MCF 10A (cell line): ENCODE measurements at regions not wholly inside any gene's neighbourhood (a gene's known extent, or its start where the extent isn't known, plus 50 kb on each side); places are given as distances from the start of the nearest gene placed in this dataset.

Experiments
- BruUV-seq: library from RNA; stranded (reverse); fragments of 400-500 nt; replicated peaks from 2 replicates; lab custom pipeline; 2021; lab: Mats Ljungman, UMichigan
- CTCF ChIA-PET: fragments of 300-600 bp; sonication (Branson Sonifier 250); formaldehyde crosslinking; extraction: SDS; loops from one replicate; lab custom pipeline; 2021; ENCODE audit warnings: antibody characterized with exemption, inconsistent platforms; lab: Yijun Ruan, JAX
- POLR2A ChIA-PET: fragments of 300-600, 350-650 bp; sonication (Branson Sonifier 250); formaldehyde crosslinking; extraction: SDS; loops from one replicate; lab custom pipeline; 2020; ENCODE audit warnings: antibody characterized with exemption, inconsistent platforms; lab: Yijun Ruan, JAX
- DNase-seq: peaks from one replicate; pipeline ENCODE4 v3.0.0-alpha.2; 2018; ENCODE audit not compliant: unreplicated experiment
- H3K27ac Mint-ChIP-seq: one replicate; pipeline ENCODE4 v1.8.0; 2022; ENCODE audit warnings: mild to moderate bottlenecking, low read depth, mixed read lengths; ENCODE audit not compliant: unreplicated experiment
- H3K27me3 Mint-ChIP-seq: one replicate; pipeline ENCODE4 v1.8.0; 2022; ENCODE audit warnings: mixed read lengths; ENCODE audit not compliant: insufficient read depth, unreplicated experiment
- H3K36me3 Mint-ChIP-seq: one replicate; pipeline ENCODE4 v1.8.0; 2022; ENCODE audit warnings: mild to moderate bottlenecking, moderate library complexity, mixed read lengths; ENCODE audit not compliant: insufficient read depth, unreplicated experiment
- H3K4me1 Mint-ChIP-seq: one replicate; pipeline ENCODE4 v1.8.0; 2022; ENCODE audit warnings: mixed read lengths; ENCODE audit not compliant: insufficient read depth, unreplicated experiment
- H3K4me3 Mint-ChIP-seq: one replicate; pipeline ENCODE4 v1.8.0; 2022; ENCODE audit warnings: mild to moderate bottlenecking, moderate library complexity, mixed read lengths; ENCODE audit not compliant: unreplicated experiment
- H3K9me3 Mint-ChIP-seq: one replicate; pipeline ENCODE4 v1.8.0; 2022; ENCODE audit warnings: mixed read lengths; ENCODE audit not compliant: unreplicated experiment
- intact Hi-C: fragments of 100-400 bp; cut with micrococcal nuclease; formaldehyde crosslinking; loops from 2 replicates; pipeline ENCODE4 v1.14.1; 2022
- TF ChIP-seq, protein P1 (sequence below): fragments of 200-600 bp; IDR thresholded peaks from one replicate; pipeline ENCODE4 v1.8.0; 2022; ENCODE audit warnings: antibody characterized with exemption, mild to moderate bottlenecking; ENCODE audit not compliant: unreplicated experiment

DNA sequence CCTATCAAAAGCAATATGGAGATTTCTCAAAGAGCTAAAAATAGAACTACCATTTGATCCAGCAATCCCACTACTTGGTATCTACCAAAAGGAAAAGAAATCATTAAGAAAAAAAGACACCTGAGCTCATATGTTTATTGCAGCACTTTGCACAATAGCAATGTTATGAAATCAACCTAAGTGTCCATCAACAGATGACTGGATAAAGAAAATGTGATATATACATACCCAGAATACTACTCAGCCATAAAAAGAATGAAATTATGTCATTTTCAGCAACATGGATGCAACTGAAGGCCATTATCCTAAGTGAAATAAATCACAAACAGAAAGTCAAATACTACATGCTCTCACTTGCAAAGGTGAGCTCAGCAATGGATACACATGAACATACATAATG, 1565.5 kb upstream of the RAG2 start:
- Mint-ChIP-seq H3K36me3 (peaks cover 6% of the 10 kb centered on the region), H3K4me3 (no peak overlapping the region), H3K27me3 (no peaks in the 10 kb centered on the region), H3K27ac (no peak overlapping the region), H3K9me3 (peaks cover 5% of the 10 kb centered on the region), H3K4me1 (no peaks in the 10 kb centered on the region)
- ChIA-PET CTCF (interaction anchor here (0.5 kb wide), 1 partner anchor 627 kb away, joined by 3 read pairs; no protein-coding TSS in a partner anchor), POLR2A (interaction anchor here (1.0 kb wide), 1 partner anchor 1198 kb away, joined by 3 read pairs; no protein-coding TSS in a partner anchor)
- intact Hi-C loops = no loop called here
- DNase-seq = peak; percentile 27
- TF ChIP-seq, protein P1, sequence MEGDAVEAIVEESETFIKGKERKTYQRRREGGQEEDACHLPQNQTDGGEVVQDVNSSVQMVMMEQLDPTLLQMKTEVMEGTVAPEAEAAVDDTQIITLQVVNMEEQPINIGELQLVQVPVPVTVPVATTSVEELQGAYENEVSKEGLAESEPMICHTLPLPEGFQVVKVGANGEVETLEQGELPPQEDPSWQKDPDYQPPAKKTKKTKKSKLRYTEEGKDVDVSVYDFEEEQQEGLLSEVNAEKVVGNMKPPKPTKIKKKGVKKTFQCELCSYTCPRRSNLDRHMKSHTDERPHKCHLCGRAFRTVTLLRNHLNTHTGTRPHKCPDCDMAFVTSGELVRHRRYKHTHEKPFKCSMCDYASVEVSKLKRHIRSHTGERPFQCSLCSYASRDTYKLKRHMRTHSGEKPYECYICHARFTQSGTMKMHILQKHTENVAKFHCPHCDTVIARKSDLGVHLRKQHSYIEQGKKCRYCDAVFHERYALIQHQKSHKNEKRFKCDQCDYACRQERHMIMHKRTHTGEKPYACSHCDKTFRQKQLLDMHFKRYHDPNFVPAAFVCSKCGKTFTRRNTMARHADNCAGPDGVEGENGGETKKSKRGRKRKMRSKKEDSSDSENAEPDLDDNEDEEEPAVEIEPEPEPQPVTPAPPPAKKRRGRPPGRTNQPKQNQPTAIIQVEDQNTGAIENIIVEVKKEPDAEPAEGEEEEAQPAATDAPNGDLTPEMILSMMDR = no peak
- no TSS peak for BruUV-seq

DNA sequence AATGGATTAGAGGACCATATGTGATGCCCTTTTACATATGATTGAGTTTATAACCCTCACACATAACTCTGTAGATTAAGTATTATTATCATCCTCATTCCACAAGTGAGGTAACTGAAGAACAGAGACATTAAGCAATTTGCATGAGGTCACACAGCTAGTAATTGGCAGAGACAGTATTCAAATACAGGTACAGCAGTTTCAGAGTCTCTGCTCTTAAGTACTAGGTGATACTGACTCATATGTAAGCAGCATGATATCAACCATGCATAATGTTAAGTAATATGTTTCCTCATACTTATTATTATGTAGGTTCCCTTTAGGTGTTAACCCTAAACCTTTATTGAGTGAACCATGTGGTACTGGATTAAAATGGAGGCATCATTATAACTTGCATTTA, 1562.4 kb upstream of the RAG2 start:
- CTCF ChIA-PET = no interaction called here
- Mint-ChIP-seq H3K27ac (no peak overlapping the region), H3K27me3 (no peaks in the 10 kb centered on the region), H3K36me3 (no peaks in the 10 kb centered on the region), H3K9me3 (no peaks in the 10 kb centered on the region), H3K4me1 (no peaks in the 10 kb centered on the region), H3K4me3 (no peak overlapping the region)
- BruUV-seq = no TSS peak
- intact Hi-C loops = no loop called here
- no peak for DNase-seq
- POLR2A ChIA-PET = interaction anchor here (1.0 kb wide), 1 partner anchor 9 kb away, joined by 6 read pairs; no protein-coding TSS in a partner anchor
- TF ChIP-seq, protein P1 = no peak

DNA sequence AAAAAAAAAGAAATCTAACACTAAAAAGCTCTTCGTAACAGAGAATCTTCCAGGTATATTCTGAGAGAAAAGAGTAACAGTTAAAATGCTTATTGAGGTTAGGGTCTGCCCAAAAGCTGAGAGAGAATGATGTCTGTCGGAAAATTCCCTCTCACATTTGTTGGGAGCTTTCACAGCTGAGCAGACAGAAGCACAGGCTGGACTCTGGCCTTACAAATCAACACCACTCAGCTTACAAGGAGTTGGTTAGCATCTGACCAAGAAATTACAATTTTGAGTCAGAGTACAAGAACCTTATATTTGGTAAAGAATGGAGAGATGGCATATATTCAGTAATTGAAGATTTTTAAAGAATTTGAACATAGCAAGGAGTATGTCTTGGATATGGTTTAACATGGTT, 1561.0 kb upstream of the RAG2 start:
- BruUV-seq = no TSS peak

DNA sequence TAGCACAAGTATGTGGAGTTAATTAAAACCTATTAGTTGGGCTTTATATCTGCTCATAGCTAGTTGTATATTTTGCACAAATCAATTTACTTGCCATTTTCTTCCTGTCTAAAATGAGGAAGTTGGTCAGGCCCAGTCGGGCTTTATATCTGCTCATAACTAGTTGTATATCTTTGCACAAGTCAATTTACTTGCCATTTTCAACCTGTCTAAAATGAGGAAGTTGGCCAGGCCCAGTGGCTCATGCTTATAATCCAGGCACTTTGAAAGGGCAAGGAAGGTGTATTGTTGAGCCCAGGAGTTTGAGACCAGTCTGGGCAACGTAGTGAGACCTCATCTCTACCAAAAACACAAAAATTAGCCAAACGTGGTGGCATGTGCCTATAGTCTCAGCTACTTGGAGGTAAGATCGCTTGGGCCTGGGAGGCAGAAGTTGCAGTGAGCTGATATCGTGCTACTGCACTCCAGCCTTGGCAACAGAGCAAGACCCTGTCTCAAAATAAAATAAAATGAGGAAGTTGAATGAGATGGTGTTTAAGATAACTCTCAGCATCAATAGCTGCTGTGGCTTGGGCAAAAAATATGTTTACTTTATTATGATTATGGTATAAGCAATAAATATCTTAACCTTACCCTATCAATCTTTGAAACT, 1558.6 kb upstream of the RAG2 start:
- Mint-ChIP-seq H3K4me1 (no peaks in the 10 kb centered on the region), H3K4me3 (no peak overlapping the region), H3K27me3 (no peaks in the 10 kb centered on the region), H3K36me3 (no peaks in the 10 kb centered on the region), H3K9me3 (no peaks in the 10 kb centered on the region), H3K27ac (no peak overlapping the region)
- ChIA-PET POLR2A (interaction anchor here (0.8 kb wide), 1 partner anchor 13 kb away, joined by 4 read pairs; no protein-coding TSS in a partner anchor), CTCF (no interaction called here)
- TF ChIP-seq, protein P1 = no peak
- DNase-seq = no peak
- intact Hi-C loops = no loop called here
- BruUV-seq = no TSS peak

More for the DNA sequence above, 1561.0 kb upstream of the RAG2 start:
- Mint-ChIP-seq H3K4me1 (no peaks in the 10 kb centered on the region), H3K27me3 (no peaks in the 10 kb centered on the region), H3K36me3 (no peaks in the 10 kb centered on the region), H3K27ac (no peak overlapping the region), H3K9me3 (no peaks in the 10 kb centered on the region), H3K4me3 (no peak overlapping the region)
- DNase-seq = no peak
- intact Hi-C loops = no loop called here
- ChIA-PET POLR2A (interaction anchor here (0.9 kb wide), 1 partner anchor 10 kb away, joined by 3 read pairs; no protein-coding TSS in a partner anchor), CTCF (interaction anchor here (0.5 to 0.7 kb wide), 2 partner anchors 141 to 1214 kb away, joined by 3 read pairs; no protein-coding TSS in a partner anchor)
- TF ChIP-seq, protein P1 = no peak
